ENCODE measurements at regions not wholly inside any gene's neighbourhood (a gene's known extent, or its start where the extent isn't known, plus 50 kb on each side); places are given as distances from the start of the nearest gene placed in this dataset.

DNA sequence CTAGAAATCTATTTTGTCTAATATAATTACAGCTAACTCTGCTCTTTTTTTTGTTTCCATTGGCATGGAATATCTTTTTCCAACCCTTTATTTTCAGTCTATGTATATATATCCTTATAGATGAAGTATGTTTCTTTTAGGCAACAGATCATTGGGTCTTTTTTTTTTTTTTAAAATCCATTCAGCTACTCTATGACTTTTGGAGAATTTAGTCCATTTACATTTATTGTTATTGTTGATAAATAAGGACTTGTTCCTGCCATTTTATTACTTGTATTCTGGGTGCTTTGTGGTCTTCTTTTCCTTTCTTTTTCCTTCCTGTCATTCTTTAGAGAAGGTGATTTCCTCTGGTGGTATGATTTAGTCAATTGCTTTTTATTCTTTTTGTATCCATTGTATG is 296.8 kb downstream of the SMARCA2 start:
- TF ChIP-seq, protein P1, sequence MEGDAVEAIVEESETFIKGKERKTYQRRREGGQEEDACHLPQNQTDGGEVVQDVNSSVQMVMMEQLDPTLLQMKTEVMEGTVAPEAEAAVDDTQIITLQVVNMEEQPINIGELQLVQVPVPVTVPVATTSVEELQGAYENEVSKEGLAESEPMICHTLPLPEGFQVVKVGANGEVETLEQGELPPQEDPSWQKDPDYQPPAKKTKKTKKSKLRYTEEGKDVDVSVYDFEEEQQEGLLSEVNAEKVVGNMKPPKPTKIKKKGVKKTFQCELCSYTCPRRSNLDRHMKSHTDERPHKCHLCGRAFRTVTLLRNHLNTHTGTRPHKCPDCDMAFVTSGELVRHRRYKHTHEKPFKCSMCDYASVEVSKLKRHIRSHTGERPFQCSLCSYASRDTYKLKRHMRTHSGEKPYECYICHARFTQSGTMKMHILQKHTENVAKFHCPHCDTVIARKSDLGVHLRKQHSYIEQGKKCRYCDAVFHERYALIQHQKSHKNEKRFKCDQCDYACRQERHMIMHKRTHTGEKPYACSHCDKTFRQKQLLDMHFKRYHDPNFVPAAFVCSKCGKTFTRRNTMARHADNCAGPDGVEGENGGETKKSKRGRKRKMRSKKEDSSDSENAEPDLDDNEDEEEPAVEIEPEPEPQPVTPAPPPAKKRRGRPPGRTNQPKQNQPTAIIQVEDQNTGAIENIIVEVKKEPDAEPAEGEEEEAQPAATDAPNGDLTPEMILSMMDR (IDR thresholded peaks at IDR 0.05; ENCODE audit: partially characterized antibody, unreplicated experiment): no peak
- Mint-ChIP-seq H3K27ac (ENCODE audit: unreplicated experiment) (no peak overlapping the region), H3K36me3 (ENCODE audit: unreplicated experiment) (peaks cover 25% of the 10 kb centered on the region), H3K4me3 (ENCODE audit: unreplicated experiment) (no peak overlapping the region), H3K4me1 (ENCODE audit: low read depth, unreplicated experiment) (no peaks in the 10 kb centered on the region), H3K9me3 (ENCODE audit: unreplicated experiment) (peaks cover 4% of the 10 kb centered on the region), H3K27me3 (ENCODE audit: unreplicated experiment) (no peaks in the 10 kb centered on the region)
- no peak for DNase-seq

DNA sequence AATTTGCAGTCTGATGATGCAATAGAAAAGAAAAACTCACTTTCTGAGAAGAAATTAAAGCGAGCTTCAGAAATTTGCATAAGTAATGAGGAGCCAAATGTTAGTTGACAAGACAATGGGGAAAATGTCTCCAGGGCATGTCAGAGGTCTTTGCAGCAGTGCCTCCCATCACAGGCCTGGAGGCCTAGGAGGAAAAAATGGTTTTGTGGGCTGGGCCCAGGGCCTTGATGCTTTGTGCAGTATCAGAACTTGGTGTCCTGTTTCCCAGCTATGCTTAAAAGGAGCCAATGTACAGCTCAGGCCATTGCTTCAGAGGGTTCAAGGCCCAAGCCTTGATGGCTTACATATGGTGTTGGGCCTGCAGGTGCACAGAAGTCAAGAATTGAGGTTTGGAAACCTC is 298.4 kb downstream of the SMARCA2 start:
- H3K4me3 Mint-ChIP-seq (ENCODE audit: unreplicated experiment): no peak overlapping the region
- no peaks in the 10 kb centered on the region for H3K27me3 Mint-ChIP-seq (ENCODE audit: unreplicated experiment)
- H3K4me1 Mint-ChIP-seq (ENCODE audit: low read depth, unreplicated experiment): no peaks in the 10 kb centered on the region
- H3K27ac Mint-ChIP-seq (ENCODE audit: unreplicated experiment): no peak overlapping the region
- TF ChIP-seq, protein P1 (IDR thresholded peaks at IDR 0.05; ENCODE audit: partially characterized antibody, unreplicated experiment): no peak
- H3K36me3 Mint-ChIP-seq (ENCODE audit: unreplicated experiment): peaks cover 21% of the 10 kb centered on the region
- no peak for DNase-seq
- peaks cover 7% of the 10 kb centered on the region for H3K9me3 Mint-ChIP-seq (ENCODE audit: unreplicated experiment)

DNA sequence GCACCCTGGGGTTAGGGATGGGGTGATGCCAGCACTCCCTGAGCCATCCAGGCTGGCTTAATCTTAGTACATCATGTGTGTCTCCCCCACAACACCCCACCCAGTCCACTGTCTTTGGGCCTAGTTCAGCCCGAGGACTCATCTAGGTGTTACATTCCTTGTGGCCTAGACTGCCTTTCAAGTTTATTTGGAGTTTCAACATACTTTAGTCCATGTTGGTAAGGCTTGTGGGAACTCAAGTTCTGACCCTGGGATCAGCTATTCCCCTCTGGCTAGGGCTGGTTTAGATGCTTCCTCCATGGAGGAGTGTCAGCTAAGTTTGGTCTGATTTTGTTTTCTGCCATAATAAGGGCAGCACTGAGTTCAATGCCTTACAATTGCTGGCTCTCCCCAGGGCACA is 302.4 kb downstream of the SMARCA2 start:
- H3K4me3 Mint-ChIP-seq (ENCODE audit: unreplicated experiment): no peak overlapping the region
- peaks cover 7% of the 10 kb centered on the region for H3K9me3 Mint-ChIP-seq (ENCODE audit: unreplicated experiment)
- no peaks in the 10 kb centered on the region for H3K4me1 Mint-ChIP-seq (ENCODE audit: low read depth, unreplicated experiment)
- peaks cover 16% of the 10 kb centered on the region for H3K36me3 Mint-ChIP-seq (ENCODE audit: unreplicated experiment)
- H3K27me3 Mint-ChIP-seq (ENCODE audit: unreplicated experiment): no peaks in the 10 kb centered on the region
- H3K27ac Mint-ChIP-seq (ENCODE audit: unreplicated experiment): no peak overlapping the region
- TF ChIP-seq, protein P1 (IDR thresholded peaks at IDR 0.05; ENCODE audit: partially characterized antibody, unreplicated experiment): no peak
- no peak for DNase-seq

DNA sequence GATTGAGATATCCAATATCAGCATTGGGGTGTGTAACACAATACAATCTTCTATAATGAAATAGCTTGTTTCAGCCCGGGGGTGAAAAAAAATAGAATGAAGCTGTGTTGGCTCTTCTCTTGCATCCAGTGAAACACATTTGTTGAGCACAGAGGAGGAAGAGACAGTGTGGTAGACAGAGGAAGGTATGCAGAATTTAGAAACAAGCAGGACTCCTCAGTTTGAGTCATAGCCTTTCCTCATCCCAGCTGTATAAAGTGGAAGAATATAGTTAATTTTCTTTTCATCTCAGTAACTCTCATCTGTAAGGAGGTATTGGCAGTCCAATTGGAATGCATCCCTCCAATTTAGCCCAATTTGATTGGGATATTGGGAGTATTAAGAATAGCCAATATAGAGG is 302.2 kb upstream of the VLDLR start:
- no peak overlapping the region for H3K27ac Mint-ChIP-seq (ENCODE audit: unreplicated experiment)
- H3K4me3 Mint-ChIP-seq (ENCODE audit: unreplicated experiment): no peak overlapping the region
- no peaks in the 10 kb centered on the region for H3K27me3 Mint-ChIP-seq (ENCODE audit: unreplicated experiment)
- peaks cover 5% of the 10 kb centered on the region for H3K9me3 Mint-ChIP-seq (ENCODE audit: unreplicated experiment)
- H3K36me3 Mint-ChIP-seq (ENCODE audit: unreplicated experiment): peaks cover 9% of the 10 kb centered on the region
- no peaks in the 10 kb centered on the region for H3K4me1 Mint-ChIP-seq (ENCODE audit: low read depth, unreplicated experiment)
- TF ChIP-seq, protein P1 (IDR thresholded peaks at IDR 0.05; ENCODE audit: partially characterized antibody, unreplicated experiment): no peak
- no peak for DNase-seq

DNA sequence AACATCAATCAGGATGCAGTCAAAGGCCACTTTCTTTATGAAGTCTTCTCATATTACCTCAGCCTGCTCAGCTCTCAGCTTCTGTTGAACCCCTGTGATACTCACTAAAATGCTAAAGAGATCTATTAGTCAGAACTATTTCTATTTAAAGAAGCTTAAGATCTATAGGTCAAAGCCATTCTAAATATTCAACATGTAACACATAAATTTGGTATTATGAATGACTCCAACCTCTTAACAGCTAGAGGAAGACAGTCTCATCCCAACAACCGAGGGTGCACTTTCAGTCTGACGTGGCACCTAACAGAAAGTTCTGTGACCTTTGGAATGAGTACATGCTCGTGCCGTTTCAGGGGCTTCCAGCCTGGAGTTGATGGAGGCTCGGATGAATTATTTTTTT is 301.5 kb upstream of the VLDLR start:
- Mint-ChIP-seq H3K27ac (ENCODE audit: unreplicated experiment) (no peak overlapping the region), H3K4me1 (ENCODE audit: low read depth, unreplicated experiment) (no peaks in the 10 kb centered on the region), H3K27me3 (ENCODE audit: unreplicated experiment) (no peaks in the 10 kb centered on the region), H3K4me3 (ENCODE audit: unreplicated experiment) (no peak overlapping the region), H3K36me3 (ENCODE audit: unreplicated experiment) (peaks cover 3% of the 10 kb centered on the region), H3K9me3 (ENCODE audit: unreplicated experiment) (peaks cover 4% of the 10 kb centered on the region)
- DNase-seq: no peak
- TF ChIP-seq, protein P1 (IDR thresholded peaks at IDR 0.05; ENCODE audit: partially characterized antibody, unreplicated experiment): no peak

Measured in glutamatergic neuron (in vitro differentiated cells).